ENCODE measurements at regions not wholly inside any gene's neighbourhood (a gene's known extent, or its start where the extent isn't known, plus 50 kb on each side); places are given as distances from the start of the nearest gene placed in this dataset.

GRCh38 chr1:60826320-60827094 lies 255.9 kb upstream of the NFIA start:
- Histone ChIP-seq H3K9me2 (ENCODE audit: insufficient read depth) (no peaks in the 10 kb centered on the region), H3K36me3 (ENCODE audit: control insufficient read depth in 1 of 2, insufficient read depth in 2 of 2, low read length in 2 of 2) (no peaks in the 10 kb centered on the region), H3K9me3 (ENCODE audit: control insufficient read depth in 1 of 2, insufficient read depth in 1 of 2, low read depth in 1 of 2, low read length in 2 of 2) (no peaks in the 10 kb centered on the region), H3K27me3 (ENCODE audit: insufficient read depth, low read length) (0 out of 2 replicates have a peak, but pooled peaks cover 8% of the 10 kb centered on the region), H3K4me3 (replicated peaks in 1 of 2; ENCODE audit: low read depth in 1 of 2, low read length in 2 of 2) (no peak overlapping the region), H3K4me1 (ENCODE audit: control insufficient read depth in 1 of 2, insufficient read depth in 2 of 2, low read length in 2 of 2) (no peaks in the 10 kb centered on the region), H3K27ac (ENCODE audit: low read depth, low read length) (no peak overlapping the region), H4K20me1 (ENCODE audit: insufficient read depth) (no peaks in the 10 kb centered on the region), H3K9ac (ENCODE audit: low read length) (no peak overlapping the region), H2AFZ (ENCODE audit: low read depth, low read length, poor library complexity, severe bottlenecking) (no peak overlapping the region), H3K4me2 (ENCODE audit: low read length) (no peak overlapping the region), H3K79me2 (ENCODE audit: insufficient read depth, low read length) (no peaks in the 10 kb centered on the region)
- ChIA-PET RAD21 (ENCODE audit: low non-redundant PET in 1 of 2, low total read pairs in 2 of 2, uncharacterized antibody in 2 of 2, unreplicated experiment in 2 of 2) (interaction anchor here in 1 of 2 experiments (0.6 kb wide), 1 partner anchor 32 kb away, joined by 6 read pairs; no protein-coding TSS in a partner anchor), POLR2A (no interaction called here), CTCF (interaction anchor here (0.6 to 1.8 kb wide), 2 partner anchors 8 to 545 kb away, joined by 3 to 9 read pairs; no protein-coding TSS in a partner anchor)
- intact Hi-C loops (cut with micrococcal nuclease), result no loop called here
- DNase-seq (ENCODE audit: low read depth, low spot score) (no peak), ATAC-seq (no peak)
- BruUV-seq (replicated peaks), result no TSS peak
- TF ChIP-seq CEBPB (IDR thresholded peaks at IDR 0.05; ENCODE audit: low read depth), result no peak
- no peak for TF ChIP-seq EZH2phosphoT487 (IDR thresholded peaks at IDR 0.05; ENCODE audit: borderline replicate concordance)
- no peak for TF ChIP-seq JUND (IDR thresholded peaks at IDR 0.05)
- TF ChIP-seq POLR2A (IDR thresholded peaks at IDR 0.05; ENCODE audit: borderline replicate concordance, extremely low read depth, insufficient read depth, insufficient read length), result no peak
- TF ChIP-seq ZNF274 (IDR thresholded peaks at IDR 0.05; ENCODE audit: low read depth, low read length), result no peak
- TF ChIP-seq SIN3A (IDR thresholded peaks at IDR 0.05; ENCODE audit: low read depth), result no peak
- no peak for TF ChIP-seq ZBTB33 (IDR thresholded peaks at IDR 0.05; ENCODE audit: extremely low read depth, insufficient replicate concordance, low read length)
- no peak for TF ChIP-seq CTCF (IDR thresholded peaks at IDR 0.05 in 2 of 3, conservative IDR thresholded peaks at IDR 0.05 in 1 of 3; ENCODE audit: borderline replicate concordance in 1 of 3, insufficient read depth in 1 of 3, low read depth in 2 of 3, low read length in 2 of 3)
- TF ChIP-seq ATF3 (IDR thresholded peaks at IDR 0.05), result no peak
- no peak for TF ChIP-seq EGR1 (IDR thresholded peaks at IDR 0.05; ENCODE audit: low read depth)
- no peak for TF ChIP-seq RAD21 (IDR thresholded peaks at IDR 0.05; ENCODE audit: low read depth)
- no peak for TF ChIP-seq FOSL1 (IDR thresholded peaks at IDR 0.05; ENCODE audit: low read depth)
- no peak for TF ChIP-seq EZH2 (IDR thresholded peaks at IDR 0.05)

All from HCT116 (cell line).